LNCAP (cell line): ENCODE measurements at regions not wholly inside any gene's neighbourhood (a gene's known extent, or its start where the extent isn't known, plus 50 kb on each side); places are given as distances from the start of the nearest gene placed in this dataset.

ENCODE experiments used
- CTCF ChIP-seq: fragments of 450-650 bp; IDR thresholded peaks from 2 replicates; pipeline ENCODE4 v1.5.1; 2017; ENCODE audit warnings: mild to moderate bottlenecking

DNA sequence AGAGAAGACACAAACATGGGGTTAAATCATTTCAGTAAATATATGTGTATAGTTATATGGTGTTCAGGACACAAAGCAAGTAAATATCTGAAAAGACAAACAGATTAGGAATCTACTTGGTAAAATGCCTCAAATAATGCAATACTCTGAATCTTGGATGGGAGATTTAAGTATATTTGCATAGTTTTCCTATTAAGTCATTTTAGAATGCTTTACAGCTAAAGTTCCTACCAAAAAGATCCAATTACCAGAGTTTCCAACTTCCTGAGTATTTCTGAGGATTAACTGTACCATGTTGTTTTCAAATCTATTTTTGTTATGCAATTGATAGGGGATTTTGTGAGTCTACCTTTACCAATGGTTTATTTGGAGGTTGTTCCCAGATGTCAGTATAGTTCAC, 424.4 kb upstream of the CCDC179 start:
- no peak for TF ChIP-seq CTCF

DNA sequence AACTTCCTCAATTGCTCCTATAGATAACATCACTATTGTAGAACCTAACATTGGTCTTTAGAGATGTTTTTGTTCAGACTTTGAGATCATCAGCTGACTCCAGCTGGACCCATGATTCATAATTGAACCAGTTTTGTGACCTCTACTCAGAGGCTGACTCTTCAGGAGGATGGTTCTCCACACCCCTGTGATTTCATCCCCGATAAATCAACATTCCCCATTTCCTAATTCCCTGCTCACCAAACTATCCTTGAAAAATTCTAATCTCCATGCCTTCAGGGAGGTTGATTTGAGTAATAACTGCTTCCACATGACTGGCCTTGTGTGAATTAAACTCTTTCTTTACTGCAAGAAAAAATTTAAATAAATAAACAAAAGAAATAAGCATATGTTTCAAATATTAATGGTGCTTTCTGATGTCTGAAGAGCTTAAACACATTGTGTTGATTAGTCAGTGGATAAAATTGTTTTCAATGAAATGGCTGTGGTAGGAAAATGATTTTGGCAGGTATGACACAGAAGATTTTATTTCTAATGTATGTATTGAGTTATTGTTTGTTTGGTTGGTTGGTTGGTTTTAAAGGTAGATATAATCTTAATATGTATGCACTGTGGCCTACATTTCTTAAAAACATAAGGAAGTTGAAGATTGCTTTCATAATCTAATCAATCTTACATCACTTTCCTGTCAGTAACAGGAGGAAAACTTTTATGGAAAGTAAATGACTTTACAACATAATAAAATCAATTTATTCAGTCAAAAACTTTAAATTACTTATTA, 427.9 kb upstream of the CCDC179 start:
- TF ChIP-seq CTCF = no peak

DNA sequence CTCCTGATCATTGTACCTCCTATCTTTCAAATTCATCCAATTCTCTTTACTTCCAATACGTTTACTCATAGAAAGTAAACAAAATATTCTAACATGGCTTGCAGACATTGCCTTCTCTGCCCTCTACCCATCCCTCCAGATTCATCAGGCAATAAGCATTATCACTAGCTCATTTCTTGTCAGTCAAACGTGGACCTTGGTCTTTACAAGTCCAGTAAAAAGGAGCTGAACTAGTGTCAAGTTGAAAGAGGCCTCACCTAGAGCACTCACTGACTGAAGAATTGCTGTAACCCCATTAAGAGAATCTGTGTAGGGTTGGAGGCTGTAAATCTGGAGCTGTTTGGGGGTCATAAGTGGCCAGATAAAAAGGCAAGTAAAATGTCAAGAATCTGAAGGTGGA, 435.0 kb upstream of the CCDC179 start:
- no peak for TF ChIP-seq CTCF

- no peak for TF ChIP-seq CTCF
Measured at GRCh38 chr11:23308041-23308440, 447.8 kb upstream of the CCDC179 start.

- TF ChIP-seq CTCF = no peak
Measured at GRCh38 chr11:23310276-23310675, 450.0 kb upstream of the CCDC179 start.

GRCh38 chr11:23311986-23312940, 452.0 kb upstream of the CCDC179 start:
- TF ChIP-seq CTCF = no peak

GRCh38 chr11:23313001-23313400, 452.7 kb upstream of the CCDC179 start:
- no peak for TF ChIP-seq CTCF
